NCI-H82 treated with DMSO at 0.1 percent for 48 hours (cell line): ENCODE measurements at regions not wholly inside any gene's neighbourhood (a gene's known extent, or its start where the extent isn't known, plus 50 kb on each side); places are given as distances from the start of the nearest gene placed in this dataset.

Experiments used
- DNase-seq: peaks from one replicate; lab custom pipeline; 2025; ENCODE audit not compliant: unreplicated experiment; lab: John Stamatoyannopoulos, UW

GRCh38 chr6:71007298-71007697, 50.4 kb upstream of the B3GAT2 start:
- DNase-seq: peak; percentile 42

DNA sequence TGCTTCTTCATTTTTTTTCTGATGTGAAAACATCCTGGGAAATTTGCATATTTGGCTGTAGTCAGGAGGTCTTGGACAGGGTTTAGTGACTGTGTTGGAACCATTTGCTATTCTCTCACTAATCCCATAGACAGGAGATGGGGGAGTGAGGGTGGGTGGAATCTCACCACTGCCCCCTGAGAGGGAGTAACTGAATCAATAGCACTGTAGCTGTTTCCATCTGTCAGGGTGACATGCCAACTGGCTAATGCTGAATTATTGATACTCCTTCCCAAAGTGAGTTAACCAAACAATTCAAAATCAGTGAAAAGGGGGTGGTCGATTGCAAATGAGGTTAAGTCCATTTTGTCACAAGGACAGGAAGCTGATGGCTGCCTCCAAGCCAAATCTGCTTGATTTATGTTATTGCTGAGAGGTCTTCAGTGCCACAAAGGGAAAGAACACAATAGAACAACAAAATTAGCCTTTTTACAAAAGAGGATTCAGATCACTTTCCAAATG, 55.1 kb upstream of the B3GAT2 start:
- peak; percentile 89 for DNase-seq

DNA sequence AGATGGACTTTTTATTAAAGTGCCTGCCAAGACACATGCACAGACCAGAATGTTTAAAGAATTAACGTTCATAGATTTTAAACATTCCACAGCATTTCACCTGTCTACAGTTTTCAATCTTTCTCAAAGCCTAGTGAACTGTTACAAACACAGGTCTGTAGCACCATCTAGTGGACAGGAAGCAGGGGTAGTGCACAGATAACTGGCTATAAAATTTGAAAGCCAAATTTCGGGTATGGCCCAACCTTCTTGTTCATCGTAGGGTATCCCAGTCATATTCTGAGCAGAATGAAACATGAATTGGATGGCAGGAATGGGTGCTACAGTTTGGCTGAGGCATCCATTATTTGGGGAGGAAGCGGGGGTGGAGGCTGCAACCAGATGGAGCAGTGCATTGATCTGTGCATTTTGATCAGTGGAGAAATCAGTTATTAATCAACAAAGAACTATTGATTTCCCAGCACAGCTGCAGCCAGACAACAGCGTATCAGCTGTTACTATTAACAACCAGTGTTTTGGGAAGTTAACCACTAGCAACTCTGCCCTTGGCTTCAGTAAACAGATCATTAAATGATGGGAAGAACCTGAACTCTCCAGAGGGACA, 56.1 kb upstream of the B3GAT2 start:
- peak; percentile 53 for DNase-seq

GRCh38 chr6:71015392-71015791, 58.5 kb upstream of the B3GAT2 start:
- DNase-seq: no peak

- no peak for DNase-seq
Observed at GRCh38 chr6:71028236-71028876, 71.5 kb upstream of the B3GAT2 start.

DNA sequence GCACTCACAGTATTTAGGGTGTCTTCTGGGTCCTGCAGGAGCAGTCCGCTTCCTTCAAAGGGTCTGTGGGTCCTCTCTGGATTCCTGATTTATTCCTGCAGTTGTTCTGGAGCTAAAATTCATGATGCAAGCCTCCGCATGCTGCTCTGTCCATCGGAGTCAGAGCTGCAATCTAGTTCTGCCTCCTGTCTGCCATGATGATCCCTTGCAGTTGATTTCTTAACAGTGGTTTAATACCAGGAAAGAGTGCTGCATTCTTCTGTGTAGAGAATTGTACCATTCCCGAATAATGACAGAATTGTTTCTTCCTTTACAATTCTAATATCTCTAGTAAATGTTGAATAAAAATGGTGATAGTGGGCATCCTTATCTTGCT, 72.0 kb upstream of the B3GAT2 start:
- DNase-seq: no peak

DNA sequence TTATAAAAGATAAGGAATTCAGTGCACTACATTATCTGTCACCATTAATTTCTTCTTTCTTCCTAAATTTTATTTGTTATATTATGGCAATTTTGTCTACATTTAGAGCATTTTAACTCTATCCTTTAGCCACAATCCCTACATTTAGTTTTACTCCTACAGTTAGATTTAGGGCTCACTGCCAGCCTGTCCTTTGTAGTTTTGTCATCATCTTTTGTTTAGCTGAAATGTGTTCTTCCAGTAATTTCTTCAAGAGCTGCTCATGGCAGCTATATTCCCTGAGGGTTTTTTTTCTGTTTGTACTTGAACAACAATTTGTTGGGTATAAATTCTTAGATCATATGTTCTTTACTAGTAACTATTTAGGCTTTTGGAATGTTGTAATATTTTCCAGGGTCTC, 72.7 kb upstream of the B3GAT2 start:
- DNase-seq: no peak

GRCh38 chr6:71031912-71032311, 75.1 kb upstream of the B3GAT2 start:
- DNase-seq: no peak

DNA sequence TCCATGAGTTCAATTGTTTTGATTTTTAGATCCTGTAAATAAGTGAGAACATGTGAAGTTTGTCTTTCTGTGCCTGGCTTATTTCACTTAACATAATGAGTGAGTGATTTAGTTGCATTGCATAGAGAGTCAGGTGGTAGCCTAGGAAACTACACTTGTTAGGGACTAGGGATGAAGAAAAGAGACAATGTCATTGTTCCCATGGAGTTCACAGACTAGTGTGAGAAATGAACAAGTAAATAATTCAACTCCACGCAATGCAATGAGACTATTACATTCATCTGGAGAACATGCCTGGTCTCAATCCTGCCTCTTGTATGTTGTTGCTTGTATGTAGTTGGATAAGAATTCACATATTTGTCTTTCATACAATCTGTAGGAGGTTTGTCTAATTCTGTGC, 76.3 kb upstream of the B3GAT2 start:
- DNase-seq: no peak

GRCh38 chr6:71033890-71034289, 77.0 kb upstream of the B3GAT2 start:
- DNase-seq: no peak

DNA sequence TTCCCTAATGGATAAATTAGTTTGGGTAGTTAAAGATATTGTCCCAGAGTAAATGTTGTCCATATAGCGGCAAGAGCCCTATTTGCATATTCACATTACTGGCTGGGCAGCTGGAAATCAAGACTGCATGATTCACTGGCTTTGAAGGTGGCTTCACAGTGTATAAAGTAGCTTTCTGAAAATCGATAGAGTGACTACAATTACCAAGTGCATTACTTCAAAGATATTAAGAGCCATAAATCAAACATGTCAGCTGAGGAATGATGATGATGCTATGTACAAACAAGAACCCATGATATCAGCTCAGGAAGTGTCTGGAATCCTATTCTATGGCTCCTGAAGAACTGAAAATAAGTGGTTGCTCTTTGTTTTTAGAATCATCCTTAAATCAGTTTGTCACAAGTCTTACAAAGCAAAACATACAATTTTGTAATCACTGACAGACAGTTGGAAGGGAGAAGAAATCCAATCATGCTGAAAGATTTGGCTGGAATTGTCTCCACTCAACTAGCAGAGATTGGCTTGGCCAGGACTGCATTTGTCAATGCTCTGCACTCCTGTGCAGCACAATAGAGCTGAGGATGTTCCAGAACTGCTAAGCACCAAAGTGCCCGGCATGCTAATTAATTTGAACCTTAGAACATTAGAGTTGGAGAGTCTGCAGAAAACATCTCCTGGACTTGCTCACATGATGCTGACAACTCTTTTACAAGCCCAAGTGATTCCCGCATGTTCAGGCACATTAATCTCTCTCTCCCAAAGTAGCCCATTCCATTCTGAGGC, 77.9 kb upstream of the B3GAT2 start:
- no peak for DNase-seq

GRCh38 chr6:71035871-71036270, 79.0 kb upstream of the B3GAT2 start:
- DNase-seq: no peak

- DNase-seq: no peak
Observed at GRCh38 chr6:71038711-71039344, 82.0 kb upstream of the B3GAT2 start.

DNA sequence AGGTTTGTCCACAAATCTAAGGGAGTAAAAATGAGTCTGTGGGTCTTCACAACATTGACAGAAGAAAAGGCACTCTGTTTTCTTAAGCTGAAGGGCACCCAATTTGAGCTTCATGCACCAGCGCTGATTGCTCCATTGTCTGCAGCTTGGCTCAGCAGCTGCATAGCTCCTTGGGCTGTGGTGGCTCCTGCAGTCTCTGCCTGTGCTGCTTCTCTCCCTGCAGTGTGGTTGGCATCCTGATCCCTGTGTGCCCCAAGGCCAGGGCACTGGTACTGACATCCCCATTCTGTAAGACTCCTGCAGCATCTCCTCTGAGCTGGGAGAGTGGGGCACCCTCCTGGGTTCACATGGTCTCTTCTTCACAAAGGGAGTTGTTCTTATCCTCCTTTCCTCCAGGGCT, 83.2 kb upstream of the B3GAT2 start:
- DNase-seq: no peak

DNA sequence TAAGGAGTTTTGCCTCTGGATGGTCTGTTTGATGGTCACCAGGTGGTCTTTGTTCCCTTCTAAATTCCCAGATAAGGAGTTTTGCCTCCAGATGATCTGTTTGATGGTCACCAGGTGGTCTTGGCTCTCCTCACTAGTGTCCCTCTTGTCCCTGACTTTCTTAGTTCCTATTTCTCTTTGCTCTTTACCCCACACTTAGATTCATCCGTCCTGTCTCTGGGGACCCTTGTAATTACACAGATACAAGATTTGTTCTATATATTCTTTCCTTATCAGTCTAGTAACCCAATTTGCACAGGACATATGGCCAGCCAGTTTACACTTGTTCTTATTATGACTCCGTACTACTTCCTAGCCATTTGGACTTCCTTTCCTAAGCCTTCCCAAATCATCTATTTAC, 84.0 kb upstream of the B3GAT2 start:
- no peak for DNase-seq

GRCh38 chr6:71043902-71044301, 87.0 kb upstream of the B3GAT2 start:
- DNase-seq: no peak

DNA sequence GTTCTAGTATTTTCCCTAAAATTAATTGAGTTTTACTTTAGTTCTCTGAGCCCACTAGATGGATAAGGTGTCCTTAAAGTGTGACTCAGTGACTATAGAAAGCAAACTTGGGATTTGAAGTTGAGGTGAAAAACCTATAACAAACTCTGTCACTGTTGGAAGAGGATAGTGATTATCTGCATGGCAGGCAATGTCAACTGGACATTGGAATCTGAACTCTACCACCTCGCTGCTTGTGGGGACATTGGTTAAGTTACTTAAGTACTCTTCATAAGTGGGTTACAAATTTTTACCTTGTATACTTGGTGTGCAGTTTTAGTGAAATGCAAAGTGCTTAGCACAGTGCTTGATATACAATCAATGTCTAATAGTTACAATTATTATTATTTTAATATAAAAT, 87.9 kb upstream of the B3GAT2 start:
- no peak for DNase-seq

- DNase-seq: no peak
Observed at GRCh38 chr6:71045296-71045695, 88.4 kb upstream of the B3GAT2 start.

DNA sequence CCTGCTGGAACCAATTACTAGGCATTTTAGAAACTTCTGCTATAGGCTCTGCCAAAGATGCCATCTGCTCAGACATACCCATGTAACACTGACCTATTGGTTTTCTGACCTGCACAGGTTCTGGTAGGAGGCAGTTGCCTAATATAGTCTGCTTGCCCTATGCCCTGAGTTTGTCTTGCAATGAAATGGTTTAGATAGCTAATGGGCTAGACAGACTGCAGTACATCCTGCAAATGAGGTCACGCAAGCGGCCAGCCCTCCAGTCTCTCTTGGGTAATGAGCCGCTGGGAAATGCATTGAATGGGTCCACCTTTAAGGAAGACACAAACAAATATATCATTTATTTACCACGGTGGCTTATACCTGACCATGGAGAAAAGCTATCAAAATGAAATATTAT, 90.6 kb upstream of the B3GAT2 start:
- no peak for DNase-seq

DNA sequence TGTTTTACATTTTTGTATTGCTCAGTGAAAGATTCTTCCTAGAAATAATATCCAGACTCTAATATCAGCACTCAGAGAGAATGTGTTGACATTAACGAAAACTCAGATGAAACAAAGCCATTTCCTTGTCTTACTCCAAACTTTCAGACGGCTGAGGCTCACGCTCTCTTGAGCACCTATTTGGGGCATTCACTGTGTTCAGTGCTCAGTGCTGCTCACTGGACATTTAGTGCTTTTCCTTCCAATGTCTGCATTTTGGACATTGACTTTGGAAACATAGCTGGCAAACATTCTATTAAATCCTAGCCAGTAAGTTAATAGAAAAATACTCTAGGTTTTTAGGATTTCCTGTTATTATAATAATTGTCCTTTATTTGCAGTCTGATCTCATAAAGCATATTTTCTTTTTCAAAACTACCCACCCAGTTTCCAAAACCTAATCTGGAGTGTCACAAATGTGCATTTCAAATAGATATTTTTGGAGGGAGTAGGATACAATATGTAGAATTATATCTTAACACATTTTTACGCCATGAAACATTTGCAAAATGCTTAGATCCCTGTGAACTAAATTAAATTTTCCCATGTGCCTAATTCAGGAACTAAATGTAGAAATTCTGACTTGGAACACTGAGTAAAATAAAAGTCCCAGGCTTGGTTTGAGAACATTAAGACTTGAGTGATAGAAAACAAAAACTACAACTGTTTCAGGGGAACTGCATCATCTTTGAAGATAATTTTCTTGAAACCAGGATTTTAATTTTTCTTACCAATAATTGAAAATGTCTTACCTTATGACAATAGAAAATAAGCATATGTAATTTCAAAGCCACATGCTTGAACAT, 91.7 kb upstream of the B3GAT2 start:
- DNase-seq: no peak

DNA sequence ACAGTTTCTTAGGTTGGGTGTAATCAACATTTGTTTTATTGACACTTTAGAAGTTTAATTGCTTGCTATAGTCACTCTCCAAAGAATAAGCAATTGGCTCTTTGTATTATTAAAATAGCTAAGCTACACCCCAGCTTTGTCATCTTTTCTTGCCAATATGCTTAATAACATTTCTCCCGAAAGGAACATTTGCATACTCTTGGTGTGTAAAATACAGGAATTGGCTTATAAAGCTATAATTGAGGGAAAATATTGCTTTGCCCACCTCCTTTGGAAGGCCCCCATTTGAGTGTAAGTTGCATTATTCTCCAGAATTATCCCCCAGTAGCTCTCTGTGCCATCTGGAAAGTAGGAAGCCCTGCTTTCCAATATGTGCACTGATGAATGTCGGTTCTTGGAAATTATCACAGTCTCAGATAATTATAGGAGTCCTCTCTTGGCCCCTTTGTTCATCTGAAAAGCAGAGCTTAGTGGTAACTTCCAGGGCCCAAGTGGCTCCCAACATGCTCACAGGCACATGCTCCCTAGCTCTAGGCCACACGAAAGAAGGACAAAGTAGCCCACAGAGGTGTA, 92.4 kb upstream of the B3GAT2 start:
- no peak for DNase-seq
